OCI-LY7 (cell line): ENCODE measurements at regions not wholly inside any gene's neighbourhood (a gene's known extent, or its start where the extent isn't known, plus 50 kb on each side); places are given as distances from the start of the nearest gene placed in this dataset.

ENCODE experiments used
- EZH2phosphoT487 ChIP-seq: fragments of 200-600 bp; sonication (generic); IDR thresholded peaks from 2 replicates; pipeline ENCODE4 v1.6.1; 2018; ENCODE audit warnings: low read depth, borderline replicate concordance, mild to moderate bottlenecking, mixed run types, antibody characterized with exemption, low read length, moderate library complexity, mixed read lengths
- TF ChIP-seq, protein P1 (sequence below): fragments of 200-600 bp; sonication (generic); conservative IDR thresholded peaks from 2 replicates; pipeline ENCODE4 v1.5.1; 2014; ENCODE audit warnings: mild to moderate bottlenecking, antibody characterized with exemption, low read length, moderate library complexity, mixed read lengths

DNA sequence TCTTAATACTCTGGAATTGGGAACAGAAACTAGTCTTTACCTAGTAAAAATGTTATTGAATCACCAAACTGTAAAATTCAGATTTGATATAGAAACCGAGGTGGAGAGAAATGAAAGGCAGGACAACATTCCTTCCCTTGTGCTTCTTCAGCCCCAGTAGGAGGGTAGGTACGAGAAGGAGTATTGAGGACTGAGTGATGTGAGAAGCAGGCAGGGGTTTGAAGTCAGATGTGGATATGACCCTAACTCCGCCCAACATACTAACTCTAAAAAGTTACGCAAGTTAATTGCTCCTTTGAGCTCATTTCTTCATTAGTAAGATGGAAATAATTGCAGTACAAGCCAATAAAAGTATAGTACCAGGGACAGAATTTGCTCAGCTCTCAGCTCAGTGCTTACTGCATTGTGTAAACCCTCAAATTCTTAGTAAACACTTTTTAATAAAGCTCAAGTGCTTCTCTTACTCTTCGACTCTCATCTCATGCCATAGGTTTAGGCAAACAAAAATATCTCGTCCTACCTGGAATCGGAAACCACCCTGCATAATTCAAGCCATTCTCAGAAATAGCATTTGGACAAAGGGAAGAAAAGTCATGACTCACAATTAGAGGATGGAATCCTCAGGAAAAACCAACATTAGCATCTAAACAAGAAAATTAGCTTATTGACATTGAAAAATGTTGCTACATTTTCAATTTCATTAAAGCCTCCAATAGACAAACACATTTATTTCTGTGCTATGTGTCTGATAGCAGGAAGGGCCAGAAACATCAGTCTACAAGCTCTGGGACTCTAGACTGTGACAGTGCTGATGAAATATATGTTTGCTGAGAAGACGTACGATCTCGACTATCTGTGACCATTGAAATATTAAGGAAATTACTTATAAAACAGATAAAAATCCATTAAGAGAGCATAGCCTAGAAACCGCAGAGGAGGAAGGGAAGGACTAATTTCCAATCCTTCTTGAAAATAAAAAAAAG lies 161.3 kb downstream of the HNMT start:
- TF ChIP-seq, protein P1, sequence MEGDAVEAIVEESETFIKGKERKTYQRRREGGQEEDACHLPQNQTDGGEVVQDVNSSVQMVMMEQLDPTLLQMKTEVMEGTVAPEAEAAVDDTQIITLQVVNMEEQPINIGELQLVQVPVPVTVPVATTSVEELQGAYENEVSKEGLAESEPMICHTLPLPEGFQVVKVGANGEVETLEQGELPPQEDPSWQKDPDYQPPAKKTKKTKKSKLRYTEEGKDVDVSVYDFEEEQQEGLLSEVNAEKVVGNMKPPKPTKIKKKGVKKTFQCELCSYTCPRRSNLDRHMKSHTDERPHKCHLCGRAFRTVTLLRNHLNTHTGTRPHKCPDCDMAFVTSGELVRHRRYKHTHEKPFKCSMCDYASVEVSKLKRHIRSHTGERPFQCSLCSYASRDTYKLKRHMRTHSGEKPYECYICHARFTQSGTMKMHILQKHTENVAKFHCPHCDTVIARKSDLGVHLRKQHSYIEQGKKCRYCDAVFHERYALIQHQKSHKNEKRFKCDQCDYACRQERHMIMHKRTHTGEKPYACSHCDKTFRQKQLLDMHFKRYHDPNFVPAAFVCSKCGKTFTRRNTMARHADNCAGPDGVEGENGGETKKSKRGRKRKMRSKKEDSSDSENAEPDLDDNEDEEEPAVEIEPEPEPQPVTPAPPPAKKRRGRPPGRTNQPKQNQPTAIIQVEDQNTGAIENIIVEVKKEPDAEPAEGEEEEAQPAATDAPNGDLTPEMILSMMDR, result no peak
- no peak for TF ChIP-seq EZH2phosphoT487
